HCT116 (cell line): ENCODE measurements at regions not wholly inside any gene's neighbourhood (a gene's known extent, or its start where the extent isn't known, plus 50 kb on each side); places are given as distances from the start of the nearest gene placed in this dataset.

Experiments
- ATAC-seq: fragments of 200-7000 bp; cut with Tn5 transposase; 2 replicates; pipeline ENCODE4 v1.9.1; 2020; ENCODE audit warnings: mild to moderate bottlenecking, moderate library complexity
- BruUV-seq: library from RNA; stranded (reverse); fragments of 400-500 nt; replicated peaks from 2 replicates; lab custom pipeline; 2021; lab: Mats Ljungman, UMichigan
- CTCF ChIA-PET: fragments of 300-600 bp; sonication (Branson Sonifier 250); formaldehyde crosslinking; loops from one replicate; lab custom pipeline; 2021; ENCODE audit warnings: antibody characterized with exemption; lab: Charles Lee
- POLR2A ChIA-PET: fragments of 300-600, 350-600 bp; sonication (Branson Sonifier 250); formaldehyde crosslinking; loops from one replicate; lab custom pipeline; 2021; ENCODE audit warnings: antibody characterized with exemption; lab: Charles Lee
- RAD21 ChIA-PET, 2 experiments: fragments of 300-600 bp; sonication (Branson Sonifier 250); formaldehyde crosslinking; loops; one replicate each; lab custom pipeline; 2023; ENCODE audit warnings: low total read pairs in 2 of 2; ENCODE audit not compliant: uncharacterized antibody in 2 of 2, unreplicated experiment in 2 of 2, low non-redundant PET in 1 of 2; lab: Charles Lee
- DNase-seq: peaks from one replicate; pipeline ENCODE4 v3.0.0-alpha.2; 2010; ENCODE audit warnings: low read depth, low spot score
- H2AFZ ChIP-seq: fragments of 200-600 bp; shearing (Covaris generic), sonication (generic); 2 replicates; pipeline ENCODE4 v1.6.1; 2017; ENCODE audit warnings: low read depth, mixed run types, mixed read lengths, antibody characterized with exemption, low read length; ENCODE audit not compliant: poor library complexity, severe bottlenecking
- H3K27ac ChIP-seq: 2 replicates; pipeline ENCODE4 v1.5.1; 2012; ENCODE audit warnings: low read depth, low read length
- H3K27me3 ChIP-seq: fragments of 200-600 bp; sonication (generic); 2 replicates; pipeline ENCODE4 v1.6.1; 2016; ENCODE audit warnings: mixed run types, low read length, mixed read lengths; ENCODE audit not compliant: insufficient read depth
- H3K36me3 ChIP-seq, 2 experiments: fragments of 200-500 bp in 1 of 2; fragments of 200-600 bp in 1 of 2; sonication (Bioruptor generic) in 1 of 2; sonication (generic) in 1 of 2; 2 replicates each; pipeline versions ENCODE4 v1.5.1 to v1.6.1; 2014 to 2016; ENCODE audit warnings: low read length in 2 of 2, inconsistent platforms in 1 of 2, mixed read lengths in 1 of 2, mixed run types in 1 of 2; ENCODE audit not compliant: insufficient read depth in 2 of 2, control insufficient read depth in 1 of 2
- H3K4me1 ChIP-seq, 2 experiments: fragments of 200-600 bp in 1 of 2; sonication (generic) in 1 of 2; 2 replicates each; pipeline versions ENCODE4 v1.5.1 to v1.6.1; 2012 to 2017; ENCODE audit warnings: low read length in 2 of 2, inconsistent platforms in 1 of 2, mild to moderate bottlenecking in 1 of 2, mixed read lengths in 1 of 2, mixed run types in 1 of 2, moderate library complexity in 1 of 2; ENCODE audit not compliant: insufficient read depth in 2 of 2, control insufficient read depth in 1 of 2
- H3K4me2 ChIP-seq: fragments of 200-600 bp; sonication (generic); 2 replicates; pipeline ENCODE4 v1.6.1; 2017; ENCODE audit warnings: mixed run types, low read length, mixed read lengths
- H3K4me3 ChIP-seq, 2 experiments: fragments of 200-600 bp in 1 of 2; sonication (generic) in 1 of 2; replicated peaks in 1 of 2; 2 replicates each; pipeline ENCODE4 v1.5.1; 2011 to 2016; ENCODE audit warnings: low read length in 2 of 2, control low read depth in 1 of 2, low read depth in 1 of 2, mild to moderate bottlenecking in 1 of 2, mixed read lengths in 1 of 2, mixed run types in 1 of 2
- H3K79me2 ChIP-seq: fragments of 200-600 bp; sonication (generic); 2 replicates; pipeline ENCODE4 v1.6.1; 2017; ENCODE audit warnings: mild to moderate bottlenecking, mixed run types, low read length, moderate library complexity, mixed read lengths; ENCODE audit not compliant: insufficient read depth
- H3K9ac ChIP-seq: fragments of 200-600 bp; sonication (generic); 2 replicates; pipeline ENCODE4 v1.6.1; 2016; ENCODE audit warnings: low read length, mixed read lengths
- H3K9me2 ChIP-seq: fragments of 200-600 bp; sonication (generic), shearing (Covaris generic); 2 replicates; pipeline ENCODE4 v1.6.1; 2017; ENCODE audit warnings: mixed run types, mild to moderate bottlenecking, moderate library complexity; ENCODE audit not compliant: insufficient read depth
- H3K9me3 ChIP-seq, 2 experiments: fragments of 200-500 bp in 1 of 2; fragments of 200-600 bp in 1 of 2; sonication (Bioruptor generic) in 1 of 2; sonication (generic) in 1 of 2; 2 replicates each; pipeline ENCODE4 v1.6.1; 2014 to 2017; ENCODE audit warnings: low read length in 2 of 2, mixed read lengths in 2 of 2, inconsistent platforms in 1 of 2, low read depth in 1 of 2, mild to moderate bottlenecking in 1 of 2, mixed run types in 1 of 2, moderate library complexity in 1 of 2; ENCODE audit not compliant: control insufficient read depth in 1 of 2, insufficient read depth in 1 of 2
- H4K20me1 ChIP-seq: fragments of 200-600 bp; sonication (generic), shearing (Covaris generic); 2 replicates; pipeline ENCODE4 v1.6.1; 2017; ENCODE audit warnings: mixed run types, mild to moderate bottlenecking, moderate library complexity; ENCODE audit not compliant: insufficient read depth
- CBX3 ChIP-seq: IDR thresholded peaks from 2 replicates; pipeline ENCODE4 v1.6.1; 2012; ENCODE audit warnings: low read depth
- CTCF ChIP-seq, 3 experiments: fragments of 200-600 bp in 1 of 3; sonication (generic) in 1 of 3; IDR thresholded peaks in 2 of 3; conservative IDR thresholded peaks in 1 of 3; 2 replicates each; pipeline ENCODE4 v1.5.1; 2012 to 2017; ENCODE audit warnings: low read depth in 2 of 3, low read length in 2 of 3, antibody characterized with exemption in 1 of 3, borderline replicate concordance in 1 of 3, control low read depth in 1 of 3, mild to moderate bottlenecking in 1 of 3, mixed read lengths in 1 of 3, mixed run types in 1 of 3, moderate library complexity in 1 of 3; ENCODE audit not compliant: insufficient read depth in 1 of 3
- ELF1 ChIP-seq: IDR thresholded peaks from 2 replicates; pipeline ENCODE4 v1.6.1; 2012; ENCODE audit warnings: low read depth, borderline replicate concordance
- EZH2phosphoT487 ChIP-seq: fragments of 200-600 bp; IDR thresholded peaks from 2 replicates; pipeline ENCODE4 v1.6.1; 2018; ENCODE audit warnings: antibody characterized with exemption, borderline replicate concordance
- POLR2A ChIP-seq: IDR thresholded peaks from 2 replicates; pipeline ENCODE4 v1.7.0; 2011; ENCODE audit warnings: borderline replicate concordance; ENCODE audit not compliant: insufficient read depth, insufficient read length; ENCODE audit errors: extremely low read depth
- POLR2AphosphoS5 ChIP-seq: IDR thresholded peaks from 2 replicates; pipeline ENCODE4 v1.6.1; 2011; ENCODE audit warnings: mild to moderate bottlenecking, low read depth, low read length, moderate library complexity
- RAD21 ChIP-seq: IDR thresholded peaks from 2 replicates; pipeline ENCODE4 v1.6.1; 2012; ENCODE audit warnings: low read depth, mild to moderate bottlenecking
- REST ChIP-seq: IDR thresholded peaks from 2 replicates; pipeline ENCODE4 v1.6.1; 2012; ENCODE audit warnings: low read depth
- SIN3A ChIP-seq: IDR thresholded peaks from 2 replicates; pipeline ENCODE4 v1.6.1; 2012; ENCODE audit warnings: low read depth
- SP1 ChIP-seq: IDR thresholded peaks from 2 replicates; pipeline ENCODE4 v1.6.1; 2012; ENCODE audit warnings: low read depth
- SRF ChIP-seq: IDR thresholded peaks from 2 replicates; pipeline ENCODE4 v1.6.1; 2012; ENCODE audit warnings: low read depth
- ZBTB33 ChIP-seq: IDR thresholded peaks from 2 replicates; pipeline ENCODE4 v1.6.1; 2011; ENCODE audit warnings: mild to moderate bottlenecking, low read length, moderate library complexity; ENCODE audit not compliant: insufficient replicate concordance; ENCODE audit errors: extremely low read depth
- intact Hi-C: fragments of 100-400 bp; cut with micrococcal nuclease; formaldehyde crosslinking; loops from 2 replicates; pipeline ENCODE4 v1.10.0; 2022

- H2AFZ ChIP-seq, result no peak overlapping the region
- TF ChIP-seq SIN3A (no peak), SRF (no peak), POLR2A (no peak), CTCF (IDR thresholded peaks at IDR 0.05 in 2 of 3, conservative IDR thresholded peaks at IDR 0.05 in 1 of 3; ENCODE audit: borderline replicate concordance in 1 of 3, insufficient read depth in 1 of 3, low read depth in 2 of 3, low read length in 2 of 3) (no peak), ELF1 (no peak), SP1 (no peak), ZBTB33 (no peak), POLR2AphosphoS5 (no peak), CBX3 (no peak), REST (no peak), EZH2phosphoT487 (no peak), RAD21 (no peak)
- no peaks in the 10 kb centered on the region for H3K36me3 ChIP-seq
- no peaks in the 10 kb centered on the region for H3K4me1 ChIP-seq
- no peak overlapping the region for H3K4me2 ChIP-seq
- H3K27me3 ChIP-seq, result no peaks in the 10 kb centered on the region
- intact Hi-C loops, result no loop called here
- no peaks in the 10 kb centered on the region for H3K9me2 ChIP-seq
- H3K9me3 ChIP-seq, result peaks cover 0 to 35% of the 10 kb centered on the region in 2 experiments; a peak in 1 of 4 replicates
- CTCF ChIA-PET, result no interaction called here
- H3K79me2 ChIP-seq, result no peaks in the 10 kb centered on the region
- no peaks in the 10 kb centered on the region for H4K20me1 ChIP-seq
- no TSS peak for BruUV-seq
- POLR2A ChIA-PET, result no interaction called here
- no peak overlapping the region for H3K27ac ChIP-seq
- no peak overlapping the region for H3K9ac ChIP-seq
- no peak for ATAC-seq
- RAD21 ChIA-PET, result no interaction called here
- no peak for DNase-seq
- H3K4me3 ChIP-seq, result no peak overlapping the region
Observed at GRCh38 chr6:92023410-92023966, 1395.9 kb downstream of the EPHA7 start.
